C4-2B (cell line): ENCODE measurements at regions not wholly inside any gene's neighbourhood (a gene's known extent, or its start where the extent isn't known, plus 50 kb on each side); places are given as distances from the start of the nearest gene placed in this dataset.

Source experiments
- CTCF ChIP-seq: fragments of 450-650 bp; conservative IDR thresholded peaks from 2 replicates; pipeline ENCODE4 v1.5.1; 2017; ENCODE audit warnings: mild to moderate bottlenecking
- ZFX ChIP-seq: fragments of 450-650 bp; IDR thresholded peaks from 2 replicates; pipeline ENCODE4 v1.6.1; 2017

DNA sequence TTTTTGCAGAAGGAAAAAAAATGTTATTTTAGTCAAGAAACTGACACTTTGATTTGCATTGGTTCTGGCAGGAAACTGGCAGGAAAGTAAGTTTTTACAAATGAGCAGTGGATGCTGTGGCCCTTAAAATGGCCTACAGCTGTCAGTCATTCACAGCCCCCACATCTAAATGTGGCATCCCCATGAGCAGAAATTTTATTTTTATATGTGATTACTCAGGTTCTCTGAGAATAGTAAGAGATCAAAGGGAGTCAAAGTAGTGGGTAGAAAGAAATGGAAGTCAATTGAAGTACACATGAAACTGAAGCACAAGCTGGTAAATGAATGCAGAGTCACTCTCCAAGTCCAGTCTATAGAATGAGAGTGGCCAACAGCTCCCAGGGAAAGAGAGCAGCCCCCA is 80.3 kb downstream of the ENC1 start:
- no peak for TF ChIP-seq CTCF
- no peak for TF ChIP-seq ZFX
